Right lobe of liver (tissue), 6 donors: ENCODE measurements at regions not wholly inside any gene's neighbourhood (a gene's known extent, or its start where the extent isn't known, plus 50 kb on each side); places are given as distances from the start of the nearest gene placed in this dataset.

Experiments used
- ATAC-seq, 4 donors: fragments of 200-7000 bp; cut with Tn5 transposase; one replicate each; pipeline ENCODE4 v1.9.1; 2020; ENCODE audit warnings: mild to moderate bottlenecking in 4 of 4, moderate library complexity in 4 of 4
- DNase-seq, 3 donors: peaks; one replicate each; pipeline ENCODE4 v3.0.0-alpha.2; 2020
- H3K27ac ChIP-seq, 3 donors: fragments of 200-600 bp; one replicate each; pipeline ENCODE4 v1.8.0; 2022
- H3K27me3 ChIP-seq, 2 donors: fragments of 200-600 bp; one replicate each; pipeline ENCODE4 v1.8.0; 2022
- H3K36me3 ChIP-seq, 4 donors: fragments of 200-600 bp; sonication (generic) in 1 of 4; one replicate each; pipeline versions ENCODE4 v1.5.1 to v1.8.0; 2017 to 2022; ENCODE audit warnings: control low read depth in 1 of 4
- H3K4me1 ChIP-seq, 4 donors: fragments of 200-600 bp; sonication (generic) in 1 of 4; one replicate each; pipeline versions ENCODE4 v1.5.1 to v1.8.0; 2017 to 2022; ENCODE audit warnings: control low read depth in 1 of 4
- H3K4me3 ChIP-seq, 3 donors: fragments of 200-600 bp; one replicate each; pipeline ENCODE4 v1.8.0; 2022
- H3K9me3 ChIP-seq, 4 donors: fragments of 200-600 bp; sonication (generic) in 1 of 4; one replicate each; pipeline versions ENCODE4 v1.5.1 to v1.8.0; 2017 to 2022; ENCODE audit warnings: control low read depth in 1 of 4
- CTCF ChIP-seq, 4 donors: fragments of 200-600 bp in 3 of 4; fragments of 450-650 bp in 1 of 4; IDR thresholded peaks; one replicate each; pipeline versions ENCODE4 v1.5.1 to v1.8.0; 2016 to 2022; ENCODE audit warnings: antibody characterized with exemption in 4 of 4, mild to moderate bottlenecking in 2 of 4
- POLR2A ChIP-seq: fragments of 450-650 bp; IDR thresholded peaks from one replicate; pipeline ENCODE4 v1.6.1; 2017; ENCODE audit warnings: antibody characterized with exemption, mild to moderate bottlenecking
- WGBS: methylation state at CpG from one replicate; pipeline ENCODE4 v1.1.6; 2018; ENCODE audit warnings: low coverage, low lambda C conversion rate; ENCODE audit not compliant: insufficient coverage; ENCODE audit errors: missing lambda C conversion rate; 5-methylcytosine and 5-hydroxymethylcytosine counted together
- intact Hi-C, 2 donors: fragments of 100-400 bp; cut with DNase I; formaldehyde crosslinking; loops; one replicate each; pipeline versions ENCODE4 v1.11.2 to v1.14.1; 2022
- donor health status: DM: no; HTN: yes; CAD: no.
- donor health status: DM: no; HTN: no; CAD: no.
- donor health status: DM: no; HTN: no; CAD: no.
- donor health status: DM: no; HTN: yes; CAD: no.
- donor health status: DM: no; HTN: yes; CAD: no.

- Histone ChIP-seq H3K27me3 (no peaks in the 10 kb centered on the region), H3K4me1 (no peaks in the 10 kb centered on the region), H3K27ac (no peak overlapping the region), H3K36me3 (no peaks in the 10 kb centered on the region), H3K9me3 (no peaks in the 10 kb centered on the region), H3K4me3 (no peak overlapping the region)
- WGBS, result 28% methylated on average over 3 of the region's 3 CpGs
- intact Hi-C loops, result no loop called here
- DNase-seq (no peak), ATAC-seq (no peak)
- TF ChIP-seq POLR2A, result no peak
- no peak for TF ChIP-seq CTCF (IDR thresholded peaks at IDR 0.05)
Observed at GRCh38 chr3:140822401-140823047, 119.1 kb upstream of the SLC25A36 start.

- intact Hi-C loops, result no loop called here
- DNase-seq (no peak), ATAC-seq (no peak)
- no peaks in the 10 kb centered on the region for H3K9me3 ChIP-seq
- H3K36me3 ChIP-seq, result no peaks in the 10 kb centered on the region
- TF ChIP-seq POLR2A, result no peak
- TF ChIP-seq CTCF (IDR thresholded peaks at IDR 0.05), result no peak
- no peak overlapping the region for H3K27ac ChIP-seq
- 60% methylated on average over 1 of the region's 1 CpG for WGBS
- no peak overlapping the region for H3K4me3 ChIP-seq
- no peaks in the 10 kb centered on the region for H3K27me3 ChIP-seq
- no peaks in the 10 kb centered on the region for H3K4me1 ChIP-seq
Observed at GRCh38 chr3:140823106-140823505, 118.5 kb upstream of the SLC25A36 start.

GRCh38 chr3:140827894-140828293, 113.7 kb upstream of the SLC25A36 start:
- TF ChIP-seq CTCF (IDR thresholded peaks at IDR 0.05) (no peak), POLR2A (no peak)
- Histone ChIP-seq H3K4me1 (no peaks in the 10 kb centered on the region), H3K9me3 (no peaks in the 10 kb centered on the region), H3K27ac (no peak overlapping the region), H3K4me3 (no peak overlapping the region), H3K27me3 (no peaks in the 10 kb centered on the region), H3K36me3 (no peaks in the 10 kb centered on the region)
- ATAC-seq (no peak), DNase-seq (no peak)
- intact Hi-C loops, result no loop called here
- no CpG with 5 or more reads among the region's 1 CpG for WGBS

- H3K9me3 ChIP-seq, result no peaks in the 10 kb centered on the region
- WGBS, result 27% methylated on average over 1 of the region's 1 CpG
- DNase-seq, result no peak
- H3K27ac ChIP-seq, result no peak overlapping the region
- H3K36me3 ChIP-seq, result no peaks in the 10 kb centered on the region
- no peak overlapping the region for H3K4me3 ChIP-seq
- ATAC-seq, result no peak
- no peaks in the 10 kb centered on the region for H3K4me1 ChIP-seq
- H3K27me3 ChIP-seq, result no peaks in the 10 kb centered on the region
- intact Hi-C loops, result no loop called here
- TF ChIP-seq CTCF (IDR thresholded peaks at IDR 0.05) (no peak), POLR2A (no peak)
Observed at GRCh38 chr3:140828585-140828984, 113.1 kb upstream of the SLC25A36 start.

- H3K9me3 ChIP-seq, result no peaks in the 10 kb centered on the region
- ATAC-seq (no peak), DNase-seq (no peak)
- WGBS, result 80% methylated on average over 1 of the region's 1 CpG
- no peaks in the 10 kb centered on the region for H3K4me1 ChIP-seq
- TF ChIP-seq POLR2A, result no peak
- TF ChIP-seq CTCF (IDR thresholded peaks at IDR 0.05), result no peak
- no peak overlapping the region for H3K4me3 ChIP-seq
- no peaks in the 10 kb centered on the region for H3K27me3 ChIP-seq
- intact Hi-C loops, result no loop called here
- no peak overlapping the region for H3K27ac ChIP-seq
- no peaks in the 10 kb centered on the region for H3K36me3 ChIP-seq
Observed at GRCh38 chr3:140829796-140830195, 111.8 kb upstream of the SLC25A36 start.
